Gastrocnemius medialis (tissue), 4 donors: ENCODE measurements at regions not wholly inside any gene's neighbourhood (a gene's known extent, or its start where the extent isn't known, plus 50 kb on each side); places are given as distances from the start of the nearest gene placed in this dataset.

ENCODE experiments used
- ATAC-seq, 2 donors: fragments of 150-250 bp; one replicate each; pipeline ENCODE4 v1.9.1; 2016
- DNase-seq, 2 donors: peaks; one replicate each; pipeline ENCODE4 v3.0.0-alpha.2; 2019
- H3K27ac ChIP-seq, 4 donors: fragments of 200-600 bp; sonication (generic); 1 replicate in 1 of 4; 2 replicates in 3 of 4; pipeline ENCODE4 v1.5.1; 2016 to 2018; ENCODE audit warnings: mild to moderate bottlenecking in 2 of 4, moderate library complexity in 1 of 4
- H3K27me3 ChIP-seq, 3 donors: fragments of 200-600 bp; sonication (generic) in 2 of 3; 1 replicate in 1 of 3; 2 replicates in 2 of 3; pipeline versions ENCODE4 v1.5.1 to v1.6.0; 2016 to 2019; ENCODE audit warnings: mild to moderate bottlenecking in 1 of 3, moderate library complexity in 1 of 3
- H3K36me3 ChIP-seq, 2 donors: fragments of 200-600 bp; sonication (generic) in 1 of 2; one replicate each; pipeline ENCODE4 v1.5.1; 2017 to 2018
- H3K4me1 ChIP-seq, 2 donors: fragments of 200-600 bp; sonication (generic) in 1 of 2; one replicate each; pipeline ENCODE4 v1.5.1; 2016 to 2017; ENCODE audit warnings: mild to moderate bottlenecking in 2 of 2
- H3K4me3 ChIP-seq, 4 donors: fragments of 200-600 bp; sonication (generic) in 3 of 4; 1 replicate in 1 of 4; 2 replicates in 3 of 4; pipeline ENCODE4 v1.5.1; 2016 to 2019; ENCODE audit warnings: mild to moderate bottlenecking in 2 of 4
- H3K9me3 ChIP-seq, 3 donors: fragments of 200-600 bp; sonication (generic) in 2 of 3; 1 replicate in 1 of 3; 2 replicates in 2 of 3; pipeline ENCODE4 v1.5.1; 2016 to 2019
- POLR2A ChIP-seq, 2 donors: fragments of 450-650 bp; IDR thresholded peaks; one replicate each; pipeline ENCODE4 v1.6.1; 2017; ENCODE audit warnings: antibody characterized with exemption in 2 of 2, mild to moderate bottlenecking in 2 of 2, moderate library complexity in 2 of 2
- in situ Hi-C, 4 donors: fragments of 200-750 bp; cut with MboI; loops; one replicate each; pipeline versions ENCODE4 v1.15.0 to v1.8.0; 2017; ENCODE audit warnings: low sequenced_read_pairs in 4 of 4
- intact Hi-C: fragments of 100-400 bp; cut with DNase I; formaldehyde crosslinking; loops from one replicate; pipeline ENCODE4 v1.15.1; 2023; ENCODE audit warnings: low total_unique reads
- TF ChIP-seq, protein P1 (sequence below), 5 experiments: fragments of 450-650 bp in 3 of 5; fragments of 200-600 bp in 2 of 5; sonication (generic) in 2 of 5; IDR thresholded peaks in 4 of 5; conservative IDR thresholded peaks in 1 of 5; 1 replicate in 4 of 5; 2 replicates in 1 of 5; pipeline ENCODE4 v1.5.1; 2016 to 2019; ENCODE audit warnings: antibody characterized with exemption in 5 of 5, mild to moderate bottlenecking in 3 of 5, moderate library complexity in 3 of 5

GRCh38 chr6:18692929-18693685, 306.0 kb downstream of the RNF144B start:
- Histone ChIP-seq H3K9me3 (no peaks in the 10 kb centered on the region), H3K27me3 (no peaks in the 10 kb centered on the region), H3K4me1 (peaks cover 4 to 11% of the 10 kb centered on the region in 2 donors), H3K36me3 (no peaks in the 10 kb centered on the region), H3K4me3 (no peak overlapping the region), H3K27ac (no peak overlapping the region)
- no peak for DNase-seq
- no peak for ATAC-seq
- TF ChIP-seq POLR2A (IDR thresholded peaks at IDR 0.05) = no peak
- TF ChIP-seq, protein P1, sequence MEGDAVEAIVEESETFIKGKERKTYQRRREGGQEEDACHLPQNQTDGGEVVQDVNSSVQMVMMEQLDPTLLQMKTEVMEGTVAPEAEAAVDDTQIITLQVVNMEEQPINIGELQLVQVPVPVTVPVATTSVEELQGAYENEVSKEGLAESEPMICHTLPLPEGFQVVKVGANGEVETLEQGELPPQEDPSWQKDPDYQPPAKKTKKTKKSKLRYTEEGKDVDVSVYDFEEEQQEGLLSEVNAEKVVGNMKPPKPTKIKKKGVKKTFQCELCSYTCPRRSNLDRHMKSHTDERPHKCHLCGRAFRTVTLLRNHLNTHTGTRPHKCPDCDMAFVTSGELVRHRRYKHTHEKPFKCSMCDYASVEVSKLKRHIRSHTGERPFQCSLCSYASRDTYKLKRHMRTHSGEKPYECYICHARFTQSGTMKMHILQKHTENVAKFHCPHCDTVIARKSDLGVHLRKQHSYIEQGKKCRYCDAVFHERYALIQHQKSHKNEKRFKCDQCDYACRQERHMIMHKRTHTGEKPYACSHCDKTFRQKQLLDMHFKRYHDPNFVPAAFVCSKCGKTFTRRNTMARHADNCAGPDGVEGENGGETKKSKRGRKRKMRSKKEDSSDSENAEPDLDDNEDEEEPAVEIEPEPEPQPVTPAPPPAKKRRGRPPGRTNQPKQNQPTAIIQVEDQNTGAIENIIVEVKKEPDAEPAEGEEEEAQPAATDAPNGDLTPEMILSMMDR (IDR thresholded peaks at IDR 0.05 in 4 of 5, conservative IDR thresholded peaks at IDR 0.05 in 1 of 5) = no peak
- intact Hi-C loops = no loop called here
- in situ Hi-C loops = no loop called here

DNA sequence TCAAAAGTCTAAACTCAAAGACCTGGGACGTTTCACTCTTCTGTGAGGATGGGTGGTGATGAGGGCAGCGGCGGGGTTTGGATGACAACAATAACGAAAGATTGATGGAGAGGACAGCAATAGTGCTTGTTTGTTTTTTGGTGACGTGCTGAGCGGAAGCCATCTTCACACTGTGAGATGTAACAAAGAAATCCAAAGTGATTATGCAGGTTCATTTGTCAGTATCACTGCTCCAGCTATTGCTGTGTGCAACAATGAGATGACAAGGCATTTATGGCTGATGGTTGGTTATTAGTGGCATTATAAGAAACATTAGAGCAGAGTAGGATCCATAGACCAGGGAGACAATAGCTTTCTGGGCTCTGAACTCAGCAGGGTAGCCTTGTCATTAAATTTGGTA, 306.7 kb downstream of the RNF144B start:
- Histone ChIP-seq H3K4me3 (no peak overlapping the region), H3K9me3 (no peaks in the 10 kb centered on the region), H3K4me1 (peaks cover 4 to 11% of the 10 kb centered on the region in 2 donors), H3K27ac (no peak overlapping the region), H3K27me3 (no peaks in the 10 kb centered on the region), H3K36me3 (no peaks in the 10 kb centered on the region)
- TF ChIP-seq POLR2A (IDR thresholded peaks at IDR 0.05) = no peak
- TF ChIP-seq, protein P1 (IDR thresholded peaks at IDR 0.05 in 4 of 5, conservative IDR thresholded peaks at IDR 0.05 in 1 of 5) = no peak
- in situ Hi-C loops (no loop called here), intact Hi-C loops (no loop called here)
- DNase-seq (no peak), ATAC-seq (no peak)

- H3K36me3 ChIP-seq = no peaks in the 10 kb centered on the region
- no peaks in the 10 kb centered on the region for H3K4me1 ChIP-seq
- no peaks in the 10 kb centered on the region for H3K9me3 ChIP-seq
- TF ChIP-seq POLR2A (IDR thresholded peaks at IDR 0.05) = no peak
- TF ChIP-seq, protein P1 (IDR thresholded peaks at IDR 0.05 in 4 of 5, conservative IDR thresholded peaks at IDR 0.05 in 1 of 5) = no peak
- in situ Hi-C loops (no loop called here), intact Hi-C loops (no loop called here)
- no peak overlapping the region for H3K27ac ChIP-seq
- no peaks in the 10 kb centered on the region for H3K27me3 ChIP-seq
- ATAC-seq (no peak), DNase-seq (no peak)
- no peak overlapping the region for H3K4me3 ChIP-seq
Observed at GRCh38 chr6:18703546-18703945, 316.4 kb downstream of the RNF144B start.

DNA sequence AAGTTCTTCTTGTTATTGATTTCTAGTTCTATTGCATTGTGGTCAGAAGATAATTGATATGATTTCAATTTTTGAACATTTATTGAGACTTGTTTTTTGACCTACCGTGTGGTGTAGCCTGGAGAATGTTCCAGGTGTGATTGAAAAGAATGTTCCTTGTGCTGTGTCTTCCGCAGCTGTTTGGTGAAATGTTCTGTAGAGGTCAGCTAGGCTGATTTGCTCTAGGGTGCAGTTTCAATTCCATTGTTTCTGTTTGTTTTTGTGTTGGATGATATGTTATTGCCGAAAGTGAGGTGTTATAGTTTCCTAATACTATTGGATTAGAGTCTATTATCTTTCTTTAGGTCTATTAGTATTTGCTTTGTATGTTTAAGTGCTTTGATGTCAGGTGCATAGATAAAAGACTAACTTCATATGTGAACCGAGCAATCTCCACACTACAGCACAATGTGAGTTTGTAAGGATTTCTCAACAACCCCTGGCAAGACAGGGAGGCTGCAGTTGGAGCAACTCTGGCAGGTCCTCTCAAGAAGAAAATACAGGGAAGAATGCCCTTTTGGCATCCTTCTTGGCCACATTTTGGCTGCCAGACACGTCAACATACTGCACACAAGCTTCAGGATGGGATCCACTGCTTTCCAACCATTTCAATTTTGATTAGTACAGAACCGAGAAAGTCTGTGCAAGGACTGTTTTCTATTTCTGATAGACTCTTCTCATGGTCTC, 320.7 kb downstream of the RNF144B start:
- in situ Hi-C loops = no loop called here
- H3K36me3 ChIP-seq = no peaks in the 10 kb centered on the region
- no peaks in the 10 kb centered on the region for H3K9me3 ChIP-seq
- TF ChIP-seq, protein P1 (IDR thresholded peaks at IDR 0.05 in 4 of 5, conservative IDR thresholded peaks at IDR 0.05 in 1 of 5) = no peak
- TF ChIP-seq POLR2A (IDR thresholded peaks at IDR 0.05) = no peak
- DNase-seq (no peak), ATAC-seq (no peak)
- H3K27ac ChIP-seq = no peak overlapping the region
- H3K27me3 ChIP-seq = no peaks in the 10 kb centered on the region
- intact Hi-C loops = no loop called here
- H3K4me3 ChIP-seq = no peak overlapping the region
- no peaks in the 10 kb centered on the region for H3K4me1 ChIP-seq
